ENCODE measurements at regions not wholly inside any gene's neighbourhood (a gene's known extent, or its start where the extent isn't known, plus 50 kb on each side); places are given as distances from the start of the nearest gene placed in this dataset.

DNA sequence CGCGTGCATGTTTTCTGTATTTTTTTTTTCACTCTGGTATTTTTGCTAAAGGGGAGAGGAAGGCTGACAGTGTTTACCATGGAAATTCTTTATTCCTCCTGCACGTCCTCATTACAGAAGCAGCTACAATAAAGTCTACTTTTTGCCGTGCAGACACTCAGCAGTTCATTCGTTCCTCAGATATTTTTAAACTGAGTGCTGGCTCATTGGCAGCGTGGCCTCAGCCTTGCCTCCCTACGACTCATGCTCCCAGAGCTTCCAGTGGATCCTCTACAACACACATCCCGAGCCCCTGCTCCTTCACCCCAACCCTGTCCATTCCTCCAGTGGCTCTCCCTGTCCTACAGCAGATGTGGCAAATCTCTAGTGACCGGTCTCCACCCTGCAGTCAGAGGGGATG is 239.2 kb upstream of the ZMIZ1 start:
- Histone ChIP-seq H3K27me3 (ENCODE audit: control insufficient read depth in 1 of 2, insufficient read depth in 2 of 2, low read length in 2 of 2) (no peaks in the 10 kb centered on the region), H3K9me3 (ENCODE audit: control insufficient read depth in 2 of 2, insufficient read depth in 1 of 2, low read depth in 1 of 2, low read length in 1 of 2) (peaks cover 0 to 6% of the 10 kb centered on the region in 2 donors), H3K4me3 (ENCODE audit: low read depth in 1 of 2, low read length in 2 of 2) (no peak overlapping the region), H3K36me3 (ENCODE audit: control insufficient read depth in 2 of 2, insufficient read depth in 2 of 2, low read length in 1 of 2) (no peaks in the 10 kb centered on the region), H3K27ac (ENCODE audit: low read depth in 2 of 2, low read length in 1 of 2) (no peak overlapping the region), H3K4me1 (ENCODE audit: control insufficient read depth in 2 of 2, insufficient read depth in 2 of 2, low read length in 1 of 2) (no peaks in the 10 kb centered on the region)
- 56 to 70% methylated on average over 9 of the region's 9 CpGs for WGBS, 2 donors

GRCh38 chr10:78830062-78830975 is 238.4 kb upstream of the ZMIZ1 start:
- WGBS, 2 donors: 57 to 59% methylated on average over 7 of the region's 7 CpGs
- H3K4me1 ChIP-seq (ENCODE audit: control insufficient read depth in 2 of 2, insufficient read depth in 2 of 2, low read length in 1 of 2): no peaks in the 10 kb centered on the region
- no peak overlapping the region for H3K27ac ChIP-seq (ENCODE audit: low read depth in 2 of 2, low read length in 1 of 2)
- no peaks in the 10 kb centered on the region for H3K36me3 ChIP-seq (ENCODE audit: control insufficient read depth in 2 of 2, insufficient read depth in 2 of 2, low read length in 1 of 2)
- no peak overlapping the region for H3K4me3 ChIP-seq (ENCODE audit: low read depth in 1 of 2, low read length in 2 of 2)
- peaks cover 0 to 6% of the 10 kb centered on the region in 2 donors for H3K9me3 ChIP-seq (ENCODE audit: control insufficient read depth in 2 of 2, insufficient read depth in 1 of 2, low read depth in 1 of 2, low read length in 1 of 2)
- no peaks in the 10 kb centered on the region for H3K27me3 ChIP-seq (ENCODE audit: control insufficient read depth in 1 of 2, insufficient read depth in 2 of 2, low read length in 2 of 2)

DNA sequence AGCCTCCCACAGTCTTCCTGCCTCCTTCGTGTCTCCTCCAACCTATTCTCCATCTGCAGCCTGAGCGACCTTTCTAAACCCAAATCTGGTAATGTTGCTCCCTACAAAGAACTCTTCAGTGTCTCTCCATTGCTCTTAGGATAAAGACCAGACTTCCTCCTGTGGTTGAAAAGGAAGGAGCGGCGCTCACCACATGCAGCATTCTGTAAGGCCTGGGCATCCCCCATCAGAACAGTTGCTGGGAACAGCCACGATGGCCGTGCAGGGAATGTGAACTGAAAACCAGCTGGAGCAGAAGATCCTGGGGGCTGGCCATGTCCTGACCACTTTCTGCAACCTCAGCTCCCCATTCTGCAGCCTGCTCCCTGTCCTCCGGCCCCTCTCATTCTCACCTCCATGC is 237.8 kb upstream of the ZMIZ1 start:
- Histone ChIP-seq H3K4me1 (ENCODE audit: control insufficient read depth in 2 of 2, insufficient read depth in 2 of 2, low read length in 1 of 2) (no peaks in the 10 kb centered on the region), H3K27me3 (ENCODE audit: control insufficient read depth in 1 of 2, insufficient read depth in 2 of 2, low read length in 2 of 2) (no peaks in the 10 kb centered on the region), H3K9me3 (ENCODE audit: control insufficient read depth in 2 of 2, insufficient read depth in 1 of 2, low read depth in 1 of 2, low read length in 1 of 2) (peaks cover 0 to 6% of the 10 kb centered on the region in 2 donors), H3K4me3 (ENCODE audit: low read depth in 1 of 2, low read length in 2 of 2) (no peak overlapping the region), H3K27ac (ENCODE audit: low read depth in 2 of 2, low read length in 1 of 2) (no peak overlapping the region), H3K36me3 (ENCODE audit: control insufficient read depth in 2 of 2, insufficient read depth in 2 of 2, low read length in 1 of 2) (no peaks in the 10 kb centered on the region)
- WGBS, 2 donors: 75 to 76% methylated on average over 7 of the region's 7 CpGs

- H3K4me1 ChIP-seq (ENCODE audit: control insufficient read depth in 2 of 2, insufficient read depth in 2 of 2, low read length in 1 of 2): no peaks in the 10 kb centered on the region
- peaks cover 0 to 6% of the 10 kb centered on the region in 2 donors for H3K9me3 ChIP-seq (ENCODE audit: control insufficient read depth in 2 of 2, insufficient read depth in 1 of 2, low read depth in 1 of 2, low read length in 1 of 2)
- no peaks in the 10 kb centered on the region for H3K36me3 ChIP-seq (ENCODE audit: control insufficient read depth in 2 of 2, insufficient read depth in 2 of 2, low read length in 1 of 2)
- no peaks in the 10 kb centered on the region for H3K27me3 ChIP-seq (ENCODE audit: control insufficient read depth in 1 of 2, insufficient read depth in 2 of 2, low read length in 2 of 2)
- 77 to 78% methylated on average over 8 of the region's 8 CpGs for WGBS, 2 donors
- H3K27ac ChIP-seq (ENCODE audit: low read depth in 2 of 2, low read length in 1 of 2): no peak overlapping the region
- H3K4me3 ChIP-seq (ENCODE audit: low read depth in 1 of 2, low read length in 2 of 2): no peak overlapping the region
Measured at GRCh38 chr10:78831461-78831860, 237.3 kb upstream of the ZMIZ1 start.

GRCh38 chr10:78832281-78832680 is 236.5 kb upstream of the ZMIZ1 start:
- no peak overlapping the region for H3K27ac ChIP-seq (ENCODE audit: low read depth in 2 of 2, low read length in 1 of 2)
- H3K36me3 ChIP-seq (ENCODE audit: control insufficient read depth in 2 of 2, insufficient read depth in 2 of 2, low read length in 1 of 2): no peaks in the 10 kb centered on the region
- 90 to 97% methylated on average over 2 of the region's 2 CpGs for WGBS, 2 donors
- H3K4me1 ChIP-seq (ENCODE audit: control insufficient read depth in 2 of 2, insufficient read depth in 2 of 2, low read length in 1 of 2): no peaks in the 10 kb centered on the region
- peaks cover 0 to 6% of the 10 kb centered on the region in 2 donors for H3K9me3 ChIP-seq (ENCODE audit: control insufficient read depth in 2 of 2, insufficient read depth in 1 of 2, low read depth in 1 of 2, low read length in 1 of 2)
- H3K4me3 ChIP-seq (ENCODE audit: low read depth in 1 of 2, low read length in 2 of 2): no peak overlapping the region
- no peaks in the 10 kb centered on the region for H3K27me3 ChIP-seq (ENCODE audit: control insufficient read depth in 1 of 2, insufficient read depth in 2 of 2, low read length in 2 of 2)

- Histone ChIP-seq H3K4me1 (ENCODE audit: control insufficient read depth in 2 of 2, insufficient read depth in 2 of 2, low read length in 1 of 2) (peaks cover 0 to 5% of the 10 kb centered on the region in 2 donors), H3K9me3 (ENCODE audit: control insufficient read depth in 2 of 2, insufficient read depth in 1 of 2, low read depth in 1 of 2, low read length in 1 of 2) (no peaks in the 10 kb centered on the region), H3K27ac (ENCODE audit: low read depth in 2 of 2, low read length in 1 of 2) (no peak overlapping the region), H3K27me3 (ENCODE audit: control insufficient read depth in 1 of 2, insufficient read depth in 2 of 2, low read length in 2 of 2) (no peaks in the 10 kb centered on the region), H3K4me3 (ENCODE audit: low read depth in 1 of 2, low read length in 2 of 2) (no peak overlapping the region), H3K36me3 (ENCODE audit: control insufficient read depth in 2 of 2, insufficient read depth in 2 of 2, low read length in 1 of 2) (no peaks in the 10 kb centered on the region)
- WGBS, 2 donors: 65% methylated on average over 5 of the region's 5 CpGs
Measured at GRCh38 chr10:78838141-78838657, 230.6 kb upstream of the ZMIZ1 start.

DNA sequence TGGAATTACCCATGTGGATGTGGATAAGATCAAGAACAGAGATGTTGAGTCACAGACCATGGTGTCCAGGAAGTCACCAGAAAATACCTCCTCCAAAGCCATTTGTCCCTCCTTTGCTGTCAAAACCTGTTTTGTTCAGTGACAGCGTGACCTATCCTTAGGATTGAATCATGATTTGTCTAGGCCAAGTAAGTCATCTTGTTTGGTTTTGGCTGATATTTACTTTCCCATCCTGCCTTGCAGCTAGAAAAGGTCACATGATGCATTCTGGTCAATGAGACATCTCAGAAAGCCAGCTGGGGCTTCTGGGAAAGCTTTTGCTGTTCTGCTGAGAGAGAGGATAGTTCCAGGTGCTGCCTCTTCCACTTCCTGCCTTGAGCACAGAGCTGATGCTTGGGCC is 225.3 kb upstream of the ZMIZ1 start:
- H3K9me3 ChIP-seq (ENCODE audit: control insufficient read depth in 2 of 2, insufficient read depth in 1 of 2, low read depth in 1 of 2, low read length in 1 of 2): no peaks in the 10 kb centered on the region
- no peaks in the 10 kb centered on the region for H3K4me1 ChIP-seq (ENCODE audit: control insufficient read depth in 2 of 2, insufficient read depth in 2 of 2, low read length in 1 of 2)
- H3K27me3 ChIP-seq (ENCODE audit: control insufficient read depth in 1 of 2, insufficient read depth in 2 of 2, low read length in 2 of 2): no peaks in the 10 kb centered on the region
- WGBS, 2 donors: 82 to 86% methylated on average over 1 of the region's 1 CpG
- H3K4me3 ChIP-seq (ENCODE audit: low read depth in 1 of 2, low read length in 2 of 2): no peak overlapping the region
- H3K36me3 ChIP-seq (ENCODE audit: control insufficient read depth in 2 of 2, insufficient read depth in 2 of 2, low read length in 1 of 2): no peaks in the 10 kb centered on the region
- H3K27ac ChIP-seq (ENCODE audit: low read depth in 2 of 2, low read length in 1 of 2): peak overlapping the region in 1 of 2 donors; percentile 33

DNA sequence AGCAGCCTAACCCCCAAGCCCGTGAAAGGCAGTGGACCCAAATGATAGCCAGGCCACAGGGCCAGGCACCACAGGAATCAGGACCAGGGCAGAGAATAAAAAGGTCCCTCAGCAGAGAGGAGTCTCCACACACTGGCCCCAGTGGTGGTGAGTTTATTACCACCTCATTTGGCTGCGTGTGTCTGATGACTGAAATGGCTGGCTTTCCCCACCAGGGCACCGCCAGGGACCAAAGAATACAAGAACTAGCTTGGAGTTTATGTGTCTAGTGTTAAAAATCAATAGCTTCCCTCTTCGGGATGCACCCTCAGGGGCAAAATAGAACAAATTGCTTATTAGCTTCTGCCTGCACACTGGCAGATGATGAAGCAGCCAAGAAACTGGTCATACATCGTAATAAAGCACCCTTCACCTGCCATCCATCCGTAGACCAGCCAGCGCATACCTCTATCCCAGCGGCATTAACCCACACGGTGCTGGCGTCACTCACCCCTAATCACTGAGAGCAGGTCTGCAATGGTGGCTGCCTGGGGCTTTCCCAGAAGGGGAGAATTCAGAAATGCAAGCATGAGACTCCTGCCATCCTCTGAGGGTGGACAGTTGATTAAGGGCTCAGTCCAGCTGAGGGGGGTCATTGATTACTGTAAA is 223.7 kb upstream of the ZMIZ1 start:
- Histone ChIP-seq H3K4me1 (ENCODE audit: control insufficient read depth in 2 of 2, insufficient read depth in 2 of 2, low read length in 1 of 2) (no peaks in the 10 kb centered on the region), H3K9me3 (ENCODE audit: control insufficient read depth in 2 of 2, insufficient read depth in 1 of 2, low read depth in 1 of 2, low read length in 1 of 2) (no peaks in the 10 kb centered on the region), H3K27me3 (ENCODE audit: control insufficient read depth in 1 of 2, insufficient read depth in 2 of 2, low read length in 2 of 2) (no peaks in the 10 kb centered on the region), H3K27ac (ENCODE audit: low read depth in 2 of 2, low read length in 1 of 2) (no peak overlapping the region), H3K36me3 (ENCODE audit: control insufficient read depth in 2 of 2, insufficient read depth in 2 of 2, low read length in 1 of 2) (no peaks in the 10 kb centered on the region), H3K4me3 (ENCODE audit: low read depth in 1 of 2, low read length in 2 of 2) (no peak overlapping the region)
- WGBS, 2 donors: 67 to 71% methylated on average over 10 of the region's 10 CpGs

DNA sequence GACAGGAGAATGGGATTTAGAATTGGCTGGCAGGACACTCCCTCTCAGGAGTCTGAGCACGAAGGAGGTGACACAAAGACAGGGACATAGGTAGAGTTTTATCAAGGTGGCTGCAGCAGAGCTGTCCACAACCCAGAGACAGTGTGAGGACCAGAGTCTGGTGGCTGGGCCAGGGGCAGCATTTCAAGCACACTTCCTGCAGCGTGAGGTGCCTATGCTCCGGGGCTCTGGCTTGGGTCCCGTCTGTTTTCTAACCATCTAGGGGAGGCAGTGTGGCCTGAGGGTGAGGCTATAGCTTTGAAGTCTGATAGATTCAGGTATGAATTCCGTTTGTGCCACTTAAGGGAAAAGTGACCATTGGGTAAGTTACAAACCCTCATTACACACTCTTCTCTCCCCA is 222.7 kb upstream of the ZMIZ1 start:
- no peaks in the 10 kb centered on the region for H3K4me1 ChIP-seq (ENCODE audit: control insufficient read depth in 2 of 2, insufficient read depth in 2 of 2, low read length in 1 of 2)
- no peaks in the 10 kb centered on the region for H3K36me3 ChIP-seq (ENCODE audit: control insufficient read depth in 2 of 2, insufficient read depth in 2 of 2, low read length in 1 of 2)
- H3K27me3 ChIP-seq (ENCODE audit: control insufficient read depth in 1 of 2, insufficient read depth in 2 of 2, low read length in 2 of 2): no peaks in the 10 kb centered on the region
- H3K27ac ChIP-seq (ENCODE audit: low read depth in 2 of 2, low read length in 1 of 2): no peak overlapping the region
- no peaks in the 10 kb centered on the region for H3K9me3 ChIP-seq (ENCODE audit: control insufficient read depth in 2 of 2, insufficient read depth in 1 of 2, low read depth in 1 of 2, low read length in 1 of 2)
- WGBS, 2 donors: 62 to 74% methylated on average over 5 of the region's 5 CpGs
- no peak overlapping the region for H3K4me3 ChIP-seq (ENCODE audit: low read depth in 1 of 2, low read length in 2 of 2)

Measured in esophagus (tissue), 2 donors.